Left colon (tissue), 2 donors: ENCODE measurements at regions not wholly inside any gene's neighbourhood (a gene's known extent, or its start where the extent isn't known, plus 50 kb on each side); places are given as distances from the start of the nearest gene placed in this dataset.
A peak's percentile ranks its signal among the peaks of the same experiment; 100 is the strongest.
"Not testable (repeated sequence)": the region's sequence is repeated elsewhere in the genome, so short reads cannot be mapped to it uniquely, and the experiment has no call there.

ENCODE experiments used
- ATAC-seq: fragments of 200-7000 bp; cut with Tn5 transposase; one replicate; pipeline ENCODE4 v1.9.1; 2020; ENCODE audit warnings: mild to moderate bottlenecking, moderate library complexity
- DNase-seq, 2 donors: peaks; one replicate each; pipeline ENCODE4 v3.0.0-alpha.2; 2020
- intact Hi-C, 2 donors: fragments of 100-400 bp; cut with DNase I in 1 of 2; cut with micrococcal nuclease in 1 of 2; formaldehyde crosslinking; loops; one replicate each; pipeline versions ENCODE4 v1.11.2 to v1.14.0; 2022; cut with DNase I, micrococcal nuclease
- donor health status: DM: no; HTN: no; CAD: no.
- donor health status: DM: yes; HTN: yes; CAD: no.

GRCh38 chr4:85018983-85019382 is 52.5 kb upstream of the WDFY3 start:
- no peak for ATAC-seq
- DNase-seq = no peak
- intact Hi-C loops = no loop called here

DNA sequence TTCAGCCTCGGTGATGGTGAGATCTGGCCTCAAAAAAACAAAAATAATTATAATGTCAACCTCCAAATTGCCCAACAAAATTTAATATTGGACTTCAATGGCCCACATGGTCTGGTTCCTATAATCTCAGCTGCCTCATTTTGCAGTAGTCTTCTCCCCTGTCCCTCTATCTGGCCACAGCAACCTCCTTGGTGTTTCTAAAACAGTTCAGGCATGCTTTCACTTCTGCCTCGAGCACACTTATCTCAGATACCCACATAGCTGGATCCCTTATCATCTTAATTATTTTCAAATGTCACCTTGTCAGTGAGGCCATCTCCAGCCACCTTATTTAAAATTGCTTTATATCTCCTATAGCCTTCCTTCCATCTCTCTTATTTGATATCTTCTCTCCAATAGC is 52.9 kb upstream of the WDFY3 start:
- ATAC-seq (no peak), DNase-seq (no peak)
- intact Hi-C loops = no loop called here

GRCh38 chr4:85024671-85025070 is 58.2 kb upstream of the WDFY3 start:
- ATAC-seq (no peak), DNase-seq (no peak)
- intact Hi-C loops = no loop called here

- intact Hi-C loops = no loop called here
- DNase-seq (no peak), ATAC-seq (no peak)
These were observed 62.4 kb upstream of the WDFY3 start for GRCh38 chr4:85028910-85029309.

DNA sequence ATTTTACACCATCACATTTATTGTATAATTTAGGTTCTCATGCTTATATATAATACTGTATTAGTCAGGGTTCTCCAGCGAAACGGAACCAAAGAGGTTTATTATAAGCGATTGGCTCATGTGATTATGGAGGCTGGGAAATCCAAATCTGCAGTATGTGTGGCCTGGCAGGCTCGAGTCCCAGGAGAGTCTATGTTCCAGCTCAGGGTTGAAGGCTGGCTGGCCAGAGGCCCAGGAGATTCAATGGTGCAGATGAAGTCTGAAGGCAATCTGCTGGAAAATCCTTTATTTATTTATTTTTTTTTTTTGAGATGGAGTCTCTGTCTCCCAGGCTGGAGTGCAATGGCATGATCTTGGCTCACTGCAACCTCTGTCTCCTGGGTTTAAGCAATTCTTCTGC is 63.0 kb upstream of the WDFY3 start:
- no peak for ATAC-seq
- no peak for DNase-seq
- intact Hi-C loops = no loop called here

GRCh38 chr4:85030156-85030555 is 63.7 kb upstream of the WDFY3 start:
- intact Hi-C loops = no loop called here
- no peak for DNase-seq
- no peak for ATAC-seq

DNA sequence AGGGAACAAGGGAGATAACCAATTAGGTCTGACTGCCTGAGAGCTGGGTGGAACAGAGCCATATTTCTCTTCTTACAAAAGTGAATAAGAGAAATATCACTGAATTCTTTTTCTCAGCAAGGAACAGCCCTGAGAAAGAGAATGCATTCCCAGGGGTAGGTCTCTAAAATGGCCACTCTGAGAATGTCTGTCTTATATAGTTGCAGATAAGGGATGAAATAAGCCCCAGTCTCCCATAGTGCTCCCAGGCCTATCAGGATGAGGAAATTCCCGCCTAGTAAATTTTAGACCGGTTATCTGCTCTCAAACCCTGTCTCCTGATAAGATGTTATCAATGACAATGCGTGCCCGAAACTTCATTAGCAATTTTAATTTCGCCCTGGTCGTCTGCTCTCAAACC is 67.3 kb upstream of the WDFY3 start:
- ATAC-seq, DNase-seq, intact Hi-C loops: not testable (repeated sequence)

GRCh38 chr4:85039526-85039925 is 73.0 kb upstream of the WDFY3 start:
- intact Hi-C loops = no loop called here
- ATAC-seq = peak; percentile 48
- no peak for DNase-seq

DNA sequence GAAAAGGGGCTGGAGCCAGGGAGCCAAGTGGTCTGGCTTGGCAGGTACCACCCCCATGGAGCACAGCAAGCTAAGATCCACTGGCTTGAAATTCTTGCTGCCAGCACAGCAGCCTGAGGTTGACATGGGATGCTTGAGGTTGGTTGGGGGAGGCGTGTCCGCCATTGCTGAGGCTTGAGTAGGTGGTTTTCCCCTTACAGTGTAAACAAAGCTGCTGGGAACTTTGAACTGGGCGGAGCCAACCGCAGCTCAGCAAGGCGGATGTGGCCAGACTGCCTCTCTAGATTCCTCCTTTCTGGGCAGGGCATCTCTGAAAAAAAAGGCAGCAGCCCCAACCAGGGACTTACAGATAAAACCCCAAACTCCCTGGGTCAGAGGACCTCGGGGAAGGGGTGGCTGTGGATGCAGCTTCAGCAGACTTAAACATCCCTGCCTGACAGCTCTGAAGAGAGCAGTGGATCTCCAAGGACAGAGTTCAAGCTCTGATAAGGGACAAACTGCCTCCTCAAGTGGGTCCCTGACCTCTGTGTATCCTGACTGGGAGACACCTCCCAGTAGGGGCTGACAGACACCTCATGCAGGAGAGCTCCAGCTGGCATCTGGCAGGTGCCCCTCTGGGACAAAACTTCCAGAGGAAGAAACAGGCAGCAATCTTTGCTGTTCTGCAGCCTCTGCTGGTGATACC is 77.5 kb upstream of the WDFY3 start:
- DNase-seq = peak; percentile 76 to 78
- ATAC-seq = peak; percentile 99
- intact Hi-C loops = not testable (repeated sequence)

DNA sequence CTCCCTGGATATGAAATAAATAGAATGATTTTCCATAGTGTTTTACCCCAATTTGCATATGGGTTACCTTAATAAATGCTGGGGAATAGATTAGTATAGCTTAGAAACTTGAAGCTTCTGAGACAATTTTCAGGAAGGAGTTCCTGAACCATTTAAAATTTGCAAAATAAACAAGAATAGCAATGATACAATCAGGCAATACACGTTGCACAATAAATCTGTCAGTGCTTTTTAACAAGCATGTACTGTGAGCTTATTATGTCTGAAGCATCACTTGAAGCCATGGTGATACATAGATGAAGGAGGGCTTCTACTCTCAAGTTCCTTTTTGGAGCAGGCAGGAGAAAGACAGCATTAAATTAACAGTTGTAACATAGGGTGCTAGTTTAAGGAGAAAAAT is 84.2 kb upstream of the WDFY3 start:
- intact Hi-C loops = no loop called here
- no peak for DNase-seq
- ATAC-seq = no peak

GRCh38 chr4:85051526-85051925 is 85.0 kb upstream of the WDFY3 start:
- DNase-seq (no peak), ATAC-seq (no peak)
- intact Hi-C loops = no loop called here

- intact Hi-C loops, ATAC-seq, DNase-seq: not testable (repeated sequence)
These were observed 88.4 kb upstream of the WDFY3 start for GRCh38 chr4:85054925-85055324.

GRCh38 chr4:85058551-85058950 is 92.1 kb upstream of the WDFY3 start:
- intact Hi-C loops = no loop called here
- DNase-seq = no peak

GRCh38 chr4:85061974-85062373 is 95.5 kb upstream of the WDFY3 start:
- intact Hi-C loops = no loop called here
- ATAC-seq = no peak
- no peak for DNase-seq

More at GRCh38 chr4:85058551-85058950, 92.1 kb upstream of the WDFY3 start:
- no peak for ATAC-seq

DNA sequence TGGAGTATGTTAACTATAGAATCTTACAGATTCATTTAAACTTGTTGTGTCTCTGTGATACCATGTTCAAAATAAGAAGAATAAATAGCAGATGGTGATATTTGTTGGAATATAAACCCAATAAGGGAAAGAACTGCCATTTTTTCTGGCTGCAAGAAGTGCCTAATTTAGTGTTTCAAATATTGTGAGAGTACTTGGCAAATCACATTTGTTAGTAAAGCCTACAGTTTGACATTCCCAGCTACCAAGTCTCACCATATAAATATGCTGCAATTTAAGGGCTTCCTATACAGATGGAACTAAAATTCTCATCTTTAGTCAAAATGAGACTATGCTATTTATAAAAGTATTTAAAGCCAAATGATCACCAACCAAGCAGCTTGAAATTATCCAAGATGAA is 96.0 kb upstream of the WDFY3 start:
- ATAC-seq (no peak), DNase-seq (no peak)
- intact Hi-C loops = no loop called here

GRCh38 chr4:85067342-85067741 is 100.9 kb upstream of the WDFY3 start:
- no peak for ATAC-seq
- intact Hi-C loops = no loop called here

DNA sequence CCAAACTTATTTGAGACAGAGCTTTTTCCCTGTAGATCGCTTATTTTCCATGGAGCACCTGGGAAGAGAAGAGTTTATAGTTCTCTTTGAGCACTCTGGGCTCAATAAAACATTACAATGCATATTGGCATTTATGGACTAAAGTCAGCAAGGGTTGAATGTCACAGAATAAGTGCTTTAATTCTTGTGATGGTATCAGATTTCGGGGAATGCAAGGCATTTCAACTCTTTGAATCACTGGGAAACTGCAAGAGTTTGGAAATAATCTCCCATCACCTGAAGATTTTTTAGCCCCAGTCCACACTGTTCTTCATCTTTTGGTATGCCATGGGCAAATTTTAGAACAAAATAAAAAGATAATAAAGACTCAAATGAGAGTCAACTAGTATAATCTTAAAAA is 111.5 kb upstream of the WDFY3 start:
- no peak for DNase-seq
- no peak for ATAC-seq
- intact Hi-C loops = no loop called here

More at GRCh38 chr4:85067342-85067741, 100.9 kb upstream of the WDFY3 start:
- DNase-seq = no peak

GRCh38 chr4:85081196-85081595 is 114.7 kb upstream of the WDFY3 start:
- ATAC-seq = no peak

DNA sequence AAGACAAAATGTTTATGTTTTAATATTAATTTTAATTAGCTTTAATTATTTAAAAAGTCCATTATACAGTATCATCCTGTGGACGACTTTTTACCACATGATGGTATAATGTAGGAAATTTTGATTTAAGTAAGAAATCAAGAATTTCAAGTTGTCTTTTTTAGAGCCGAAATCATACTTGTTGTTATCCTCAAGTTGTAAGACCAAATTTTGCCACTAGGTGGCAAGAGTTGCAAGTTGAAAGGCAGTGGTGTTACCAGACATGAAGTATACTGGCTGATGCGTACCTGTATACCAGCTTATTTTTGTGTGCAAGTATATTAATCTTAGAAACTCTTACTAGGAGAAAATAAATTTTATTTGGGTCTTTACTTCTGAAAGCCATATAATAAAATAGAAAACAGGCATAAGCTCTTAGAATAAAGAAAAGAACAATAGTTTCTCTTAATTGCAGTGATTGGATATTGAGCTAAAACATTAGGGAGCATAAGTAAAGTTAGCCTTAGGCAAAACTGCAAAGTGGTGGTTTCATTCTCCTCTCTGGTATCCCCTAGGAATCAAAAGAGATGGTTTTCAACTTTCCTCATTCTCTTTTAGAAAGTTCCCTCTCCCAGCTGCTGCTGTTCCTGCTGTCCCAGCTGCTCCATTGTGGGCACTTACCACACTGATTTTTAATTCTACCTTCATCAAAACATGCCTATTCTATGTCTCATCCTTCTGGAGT is 118.0 kb upstream of the WDFY3 start:
- intact Hi-C loops = no loop called here
- peak; percentile 55 for ATAC-seq
- peak in 1 of 2 donors; percentile 6 for DNase-seq

More at GRCh38 chr4:85081196-85081595, 114.7 kb upstream of the WDFY3 start:
- DNase-seq = no peak
- intact Hi-C loops = no loop called here

- intact Hi-C loops = no loop called here
- no peak for ATAC-seq
- no peak for DNase-seq
These were observed 120.2 kb upstream of the WDFY3 start for GRCh38 chr4:85086721-85087120.

DNA sequence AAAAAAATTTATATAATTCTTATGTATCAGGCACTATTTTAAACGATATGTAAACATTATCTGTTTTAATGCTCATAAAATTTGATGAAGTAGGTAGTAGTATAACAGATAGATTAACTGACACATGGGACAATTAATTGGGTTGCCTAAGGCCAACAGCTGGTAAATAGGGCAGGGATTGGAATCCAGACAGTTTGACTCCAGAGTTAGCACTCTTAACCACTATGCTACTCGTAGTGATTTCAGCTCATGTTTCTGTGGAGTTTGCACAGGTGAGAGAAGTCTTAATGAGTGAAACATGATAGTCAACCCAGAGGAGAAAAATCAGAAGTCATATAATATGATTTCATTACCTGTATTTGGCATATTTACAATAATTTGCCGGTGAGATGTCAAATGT is 126.0 kb upstream of the WDFY3 start:
- ATAC-seq = no peak
- no peak for DNase-seq
- intact Hi-C loops = no loop called here
